ENCODE measurements at regions not wholly inside any gene's neighbourhood (a gene's known extent, or its start where the extent isn't known, plus 50 kb on each side); places are given as distances from the start of the nearest gene placed in this dataset.
A peak's percentile ranks its signal among the peaks of the same experiment; 100 is the strongest.

- no peak for ATAC-seq (ENCODE audit: insufficient read depth, low FRiP score)
- Histone ChIP-seq H3K36me3 (ENCODE audit: control insufficient read depth in 4 of 4, insufficient read depth in 4 of 4, low read length in 4 of 4) (no peaks in the 10 kb centered on the region), H3K9me3 (ENCODE audit: control insufficient read depth in 4 of 4, insufficient read depth in 3 of 4, low read length in 3 of 4) (no peaks in the 10 kb centered on the region), H3K4me3 (no peak overlapping the region), H3K4me1 (ENCODE audit: control insufficient read depth in 5 of 5, insufficient read depth in 5 of 5, low read length in 5 of 5) (peaks cover 0 to 16% (median 3%) of the 10 kb centered on the region in 5 donors), H3K9ac (ENCODE audit: insufficient read depth in 1 of 2, low read length in 2 of 2) (no peak overlapping the region), H3K27me3 (ENCODE audit: control insufficient read depth in 3 of 3, insufficient read depth in 3 of 3, low read length in 2 of 3) (no peaks in the 10 kb centered on the region), H3K27ac (ENCODE audit: low read depth in 1 of 2, low read length in 1 of 2) (no peak overlapping the region)
- DNase-seq, result no peak
- TF ChIP-seq CTCF (IDR thresholded peaks at IDR 0.05; ENCODE audit: control extremely low read depth, extremely low read depth), result no peak
- 78 to 90% methylated on average over 3 of the region's 3 CpGs for WGBS, 2 donors
Observed at GRCh38 chr7:124457841-124458240, 307.8 kb downstream of the GPR37 start.

- no peak for TF ChIP-seq CTCF (IDR thresholded peaks at IDR 0.05; ENCODE audit: control extremely low read depth, extremely low read depth)
- WGBS, 2 donors, result 80 to 83% methylated on average over 3 of the region's 3 CpGs
- H3K4me3 ChIP-seq, result no peak overlapping the region
Observed at GRCh38 chr7:124456286-124456685, 309.3 kb downstream of the GPR37 start.

GRCh38 chr7:124452186-124452585 lies 313.4 kb downstream of the GPR37 start:
- ATAC-seq (ENCODE audit: insufficient read depth, low FRiP score) (no peak), DNase-seq (peak; percentile 52 to 86 (median 81))
- no peak overlapping the region for H3K9ac ChIP-seq (ENCODE audit: insufficient read depth in 1 of 2, low read length in 2 of 2)
- TF ChIP-seq CTCF (IDR thresholded peaks at IDR 0.05; ENCODE audit: control extremely low read depth, extremely low read depth), result no peak
- no peaks in the 10 kb centered on the region for H3K9me3 ChIP-seq (ENCODE audit: control insufficient read depth in 4 of 4, insufficient read depth in 3 of 4, low read length in 3 of 4)
- no peak overlapping the region for H3K27ac ChIP-seq (ENCODE audit: low read depth in 1 of 2, low read length in 1 of 2)
- H3K27me3 ChIP-seq (ENCODE audit: control insufficient read depth in 3 of 3, insufficient read depth in 3 of 3, low read length in 2 of 3), result no peaks in the 10 kb centered on the region
- peaks cover 0 to 7% (median 0%) of the 10 kb centered on the region in 5 donors for H3K4me1 ChIP-seq (ENCODE audit: control insufficient read depth in 5 of 5, insufficient read depth in 5 of 5, low read length in 5 of 5)
- H3K36me3 ChIP-seq (ENCODE audit: control insufficient read depth in 4 of 4, insufficient read depth in 4 of 4, low read length in 4 of 4), result no peaks in the 10 kb centered on the region
- WGBS, 2 donors, result 41 to 52% methylated on average over 4 of the region's 4 CpGs
- no peak overlapping the region for H3K4me3 ChIP-seq

More at GRCh38 chr7:124456286-124456685, 309.3 kb downstream of the GPR37 start:
- Histone ChIP-seq H3K36me3 (ENCODE audit: control insufficient read depth in 4 of 4, insufficient read depth in 4 of 4, low read length in 4 of 4) (no peaks in the 10 kb centered on the region), H3K27me3 (ENCODE audit: control insufficient read depth in 3 of 3, insufficient read depth in 3 of 3, low read length in 2 of 3) (no peaks in the 10 kb centered on the region), H3K9me3 (ENCODE audit: control insufficient read depth in 4 of 4, insufficient read depth in 3 of 4, low read length in 3 of 4) (no peaks in the 10 kb centered on the region), H3K9ac (ENCODE audit: insufficient read depth in 1 of 2, low read length in 2 of 2) (no peak overlapping the region), H3K4me1 (ENCODE audit: control insufficient read depth in 5 of 5, insufficient read depth in 5 of 5, low read length in 5 of 5) (peaks cover 0 to 23% (median 3%) of the 10 kb centered on the region in 5 donors), H3K27ac (ENCODE audit: low read depth in 1 of 2, low read length in 1 of 2) (no peak overlapping the region)
- ATAC-seq (ENCODE audit: insufficient read depth, low FRiP score) (no peak), DNase-seq (no peak)

GRCh38 chr7:124449896-124450295 lies 315.7 kb downstream of the GPR37 start:
- Histone ChIP-seq H3K9ac (ENCODE audit: insufficient read depth in 1 of 2, low read length in 2 of 2) (no peak overlapping the region), H3K36me3 (ENCODE audit: control insufficient read depth in 4 of 4, insufficient read depth in 4 of 4, low read length in 4 of 4) (no peaks in the 10 kb centered on the region), H3K4me3 (no peak overlapping the region), H3K27ac (ENCODE audit: low read depth in 1 of 2, low read length in 1 of 2) (no peak overlapping the region), H3K4me1 (ENCODE audit: control insufficient read depth in 5 of 5, insufficient read depth in 5 of 5, low read length in 5 of 5) (peaks cover 0 to 7% (median 0%) of the 10 kb centered on the region in 5 donors), H3K27me3 (ENCODE audit: control insufficient read depth in 3 of 3, insufficient read depth in 3 of 3, low read length in 2 of 3) (no peaks in the 10 kb centered on the region), H3K9me3 (ENCODE audit: control insufficient read depth in 4 of 4, insufficient read depth in 3 of 4, low read length in 3 of 4) (no peaks in the 10 kb centered on the region)
- DNase-seq, result no peak
- no peak for ATAC-seq (ENCODE audit: insufficient read depth, low FRiP score)
- 85 to 88% methylated on average over 1 of the region's 1 CpG for WGBS, 2 donors
- no peak for TF ChIP-seq CTCF (IDR thresholded peaks at IDR 0.05; ENCODE audit: control extremely low read depth, extremely low read depth)
